H9 (cell line): ENCODE measurements at regions not wholly inside any gene's neighbourhood (a gene's known extent, or its start where the extent isn't known, plus 50 kb on each side); places are given as distances from the start of the nearest gene placed in this dataset.

ENCODE experiments used
- DNase-seq: peaks from one replicate; pipeline ENCODE4 v3.0.0-alpha.2; 2017
- H2AFZ ChIP-seq: one replicate; pipeline ENCODE4 v1.6.1; 2013; ENCODE audit warnings: mild to moderate bottlenecking, low read length, control low read depth, moderate library complexity
- H2AK5ac ChIP-seq: 2 replicates; pipeline ENCODE4 v1.6.1; 2013; ENCODE audit warnings: low read length, control low read depth, mixed read lengths; ENCODE audit not compliant: insufficient read length
- H2BK120ac ChIP-seq: one replicate; pipeline ENCODE4 v1.6.1; 2013; ENCODE audit warnings: low read depth, mild to moderate bottlenecking, low read length, control low read depth, inconsistent platforms; ENCODE audit not compliant: poor library complexity, severe bottlenecking
- H2BK12ac ChIP-seq: 2 replicates; pipeline ENCODE4 v1.6.1; 2013; ENCODE audit warnings: low read length, control low read depth, mixed read lengths, low read depth; ENCODE audit not compliant: insufficient read length
- H2BK15ac ChIP-seq: 2 replicates; pipeline ENCODE4 v1.6.1; 2013; ENCODE audit warnings: low read depth, low read length, control low read depth
- H2BK20ac ChIP-seq: one replicate; pipeline ENCODE4 v1.6.1; 2013; ENCODE audit warnings: low read depth, mild to moderate bottlenecking, low read length, control low read depth, inconsistent platforms; ENCODE audit not compliant: poor library complexity, severe bottlenecking
- H2BK5ac ChIP-seq: 2 replicates; pipeline ENCODE4 v1.6.1; 2013; ENCODE audit warnings: low read length, control low read depth, mixed read lengths; ENCODE audit not compliant: insufficient read length
- H3K14ac ChIP-seq: 2 replicates; pipeline ENCODE4 v1.6.1; 2013; ENCODE audit warnings: low read length, control low read depth; ENCODE audit not compliant: insufficient read depth
- H3K18ac ChIP-seq: 2 replicates; pipeline ENCODE4 v1.6.1; 2013; ENCODE audit warnings: low read depth, mild to moderate bottlenecking, mixed read lengths, low read length, control low read depth; ENCODE audit not compliant: insufficient read length
- H3K23ac ChIP-seq: 2 replicates; pipeline ENCODE4 v1.6.1; 2013; ENCODE audit warnings: low read length, control low read depth, mixed read lengths, low read depth; ENCODE audit not compliant: insufficient read length
- H3K23me2 ChIP-seq: 2 replicates; pipeline ENCODE4 v1.6.1; 2013; ENCODE audit warnings: low read depth, mild to moderate bottlenecking, mixed read lengths, low read length, control low read depth; ENCODE audit not compliant: insufficient read length, poor library complexity, severe bottlenecking
- H3K27ac ChIP-seq: 2 replicates; pipeline ENCODE4 v1.5.1; 2013; ENCODE audit warnings: low read length, control low read depth, mixed read lengths, low read depth; ENCODE audit not compliant: insufficient read length
- H3K27me3 ChIP-seq: 2 replicates; pipeline ENCODE4 v1.6.1; 2013; ENCODE audit warnings: low read length, control low read depth, inconsistent platforms; ENCODE audit not compliant: insufficient read depth
- H3K4ac ChIP-seq: 2 replicates; pipeline ENCODE4 v1.6.1; 2013; ENCODE audit warnings: low read depth, mild to moderate bottlenecking, control low read depth, inconsistent platforms, low read length, moderate library complexity
- H3K4me1 ChIP-seq: 2 replicates; pipeline ENCODE4 v1.6.1; 2013; ENCODE audit warnings: low read length, control low read depth, inconsistent platforms; ENCODE audit not compliant: insufficient read depth
- H3K4me2 ChIP-seq: 2 replicates; pipeline ENCODE4 v1.6.1; 2013; ENCODE audit warnings: low read length, control low read depth, mixed read lengths; ENCODE audit not compliant: insufficient read length, insufficient read depth
- H3K56ac ChIP-seq: 2 replicates; pipeline ENCODE4 v1.6.1; 2013; ENCODE audit warnings: low read depth, mild to moderate bottlenecking, mixed read lengths, low read length, control low read depth; ENCODE audit not compliant: insufficient read length
- H3K79me1 ChIP-seq: 2 replicates; pipeline ENCODE4 v1.6.1; 2013; ENCODE audit warnings: low read depth, mild to moderate bottlenecking, moderate library complexity, low read length, control low read depth, inconsistent platforms; ENCODE audit not compliant: insufficient read depth, poor library complexity, severe bottlenecking
- H3K79me2 ChIP-seq: 2 replicates; pipeline ENCODE4 v1.6.1; 2013; ENCODE audit warnings: low read length, control low read depth, inconsistent platforms; ENCODE audit not compliant: insufficient read depth
- H3K9ac ChIP-seq: 2 replicates; pipeline ENCODE4 v1.6.1; 2013; ENCODE audit warnings: low read length, control low read depth, mixed read lengths; ENCODE audit not compliant: insufficient read length; ENCODE audit errors: extremely low read depth
- H3K9me3 ChIP-seq: one replicate; pipeline ENCODE4 v1.6.1; 2013; ENCODE audit warnings: low read depth, low read length, inconsistent platforms; ENCODE audit not compliant: control insufficient read depth
- H3T11ph ChIP-seq: one replicate; pipeline ENCODE4 v1.6.1; 2013; ENCODE audit warnings: mild to moderate bottlenecking, low read length, control low read depth, inconsistent platforms
- H4K20me1 ChIP-seq: one replicate; pipeline ENCODE4 v1.6.1; 2013; ENCODE audit not compliant: control insufficient read depth, insufficient read length, insufficient read depth
- H4K5ac ChIP-seq: 2 replicates; pipeline ENCODE4 v1.6.1; 2013; ENCODE audit warnings: low read depth, mild to moderate bottlenecking, mixed read lengths, low read length, control low read depth; ENCODE audit not compliant: insufficient read length
- H4K8ac ChIP-seq: replicated peaks from 2 replicates; pipeline ENCODE4 v1.6.1; 2013; ENCODE audit warnings: low read length, control low read depth, mixed read lengths, low read depth; ENCODE audit not compliant: insufficient read length
- H4K91ac ChIP-seq: 2 replicates; pipeline ENCODE4 v1.6.1; 2013; ENCODE audit warnings: low read depth, mild to moderate bottlenecking, moderate library complexity, mixed read lengths, low read length, control low read depth; ENCODE audit not compliant: insufficient read length
- H3K27ac Mint-ChIP-seq, 3 experiments: 2 replicates in 2 of 3; 3 replicates in 1 of 3; pipeline ENCODE4 v1.8.0; 2020 to 2021; ENCODE audit warnings: mixed read lengths in 3 of 3, mild to moderate bottlenecking in 1 of 3, moderate library complexity in 1 of 3
- H3K27me3 Mint-ChIP-seq: 2 replicates; pipeline ENCODE4 v1.8.0; 2021; ENCODE audit warnings: low read depth, mild to moderate bottlenecking, moderate library complexity, mixed read lengths
- H3K36me3 Mint-ChIP-seq, 3 experiments: 2 replicates in 2 of 3; 3 replicates in 1 of 3; pipeline ENCODE4 v1.8.0; 2020 to 2021; ENCODE audit warnings: low read depth in 3 of 3, mixed read lengths in 3 of 3; ENCODE audit not compliant: insufficient read depth in 1 of 3
- H3K4me1 Mint-ChIP-seq, 2 experiments: 2 replicates each; pipeline ENCODE4 v1.8.0; 2020; ENCODE audit warnings: mixed read lengths in 2 of 2
- H3K4me3 Mint-ChIP-seq, 2 experiments: 2 replicates in 1 of 2; 3 replicates in 1 of 2; pipeline ENCODE4 v1.8.0; 2020 to 2021; ENCODE audit warnings: mild to moderate bottlenecking in 2 of 2, mixed read lengths in 2 of 2, moderate library complexity in 1 of 2
- H3K9me3 Mint-ChIP-seq, 2 experiments: 2 replicates in 1 of 2; 3 replicates in 1 of 2; pipeline ENCODE4 v1.8.0; 2020; ENCODE audit warnings: mild to moderate bottlenecking in 2 of 2, mixed read lengths in 2 of 2, moderate library complexity in 1 of 2
- CTCF ChIP-seq: fragments of 200-600 bp; sonication (generic); conservative IDR thresholded peaks from 3 replicates; pipeline ENCODE4 v1.8.0; 2021; ENCODE audit warnings: antibody characterized with exemption, mild to moderate bottlenecking
- WGBS: extraction: QIAGEN DNeasy Blood & Tissue Kit; methylation state at CpG from one replicate; pipeline ENCODE4 v1.1.7; 2013; ENCODE audit warnings: missing lambda C conversion rate, low lambda C conversion rate, mixed read lengths; ENCODE audit not compliant: insufficient read length; ENCODE audit errors: extremely low coverage; 5-methylcytosine and 5-hydroxymethylcytosine counted together

GRCh38 chr2:81670885-81671284 lies 1366.3 kb upstream of the LRRTM1 start:
- Histone ChIP-seq H3K9ac (no peak overlapping the region), H2BK20ac (no peak overlapping the region), H3K27me3 (no peaks in the 10 kb centered on the region; the same call in 1 of the 2 replicates), H2BK120ac (no peak overlapping the region), H4K91ac (no peak overlapping the region), H3K4ac (no peak overlapping the region), H3K14ac (no peak overlapping the region), H3K27ac (no peak overlapping the region), H3K9me3 (no peaks in the 10 kb centered on the region), H3K4me1 (no peaks in the 10 kb centered on the region), H3T11ph (no peak overlapping the region), H2BK5ac (no peak overlapping the region), H2AFZ (no peak overlapping the region), H3K23me2 (no peaks in the 10 kb centered on the region), H3K79me1 (no peaks in the 10 kb centered on the region), H3K23ac (no peak overlapping the region), H4K5ac (no peak overlapping the region), H2BK15ac (no peak overlapping the region), H4K8ac (no peak overlapping the region), H2BK12ac (no peak overlapping the region), H2AK5ac (no peak overlapping the region), H3K4me2 (no peak overlapping the region), H3K79me2 (no peaks in the 10 kb centered on the region), H3K56ac (no peak overlapping the region), H4K20me1 (no peaks in the 10 kb centered on the region), H3K18ac (no peak overlapping the region)
- Mint-ChIP-seq H3K4me1 (no peaks in the 10 kb centered on the region), H3K27ac (no peak overlapping the region), H3K27me3 (no peaks in the 10 kb centered on the region), H3K9me3 (no peaks in the 10 kb centered on the region), H3K4me3 (no peak overlapping the region), H3K36me3 (no peaks in the 10 kb centered on the region)
- no peak for TF ChIP-seq CTCF
- no CpG with 5 or more reads among the region's 1 CpG for WGBS
- DNase-seq, result no peak
